GM18907 (cell line): ENCODE measurements at regions not wholly inside any gene's neighbourhood (a gene's known extent, or its start where the extent isn't known, plus 50 kb on each side); places are given as distances from the start of the nearest gene placed in this dataset.

Source experiments
- ATAC-seq: cut with Tn5 transposase; IDR thresholded peaks from one replicate; pipeline ENCODE4 v1.9.1; 2021; ENCODE audit warnings: mild to moderate bottlenecking, moderate library complexity; ENCODE audit not compliant: unreplicated experiment

GRCh38 chr3:84439476-84439875, 519.3 kb upstream of the CADM2 start:
- ATAC-seq = no peak

GRCh38 chr3:84440291-84440690, 518.5 kb upstream of the CADM2 start:
- no peak for ATAC-seq

GRCh38 chr3:84442533-84442932, 516.3 kb upstream of the CADM2 start:
- ATAC-seq = no peak

- no peak for ATAC-seq
These were observed 513.9 kb upstream of the CADM2 start for GRCh38 chr3:84444726-84445521.

- ATAC-seq = no peak
These were observed 471.5 kb upstream of the CADM2 start for GRCh38 chr3:84487296-84487695.

- no peak for ATAC-seq
These were observed 454.0 kb upstream of the CADM2 start for GRCh38 chr3:84504761-84505160.

- no peak for ATAC-seq
These were observed 448.8 kb upstream of the CADM2 start for GRCh38 chr3:84510007-84510406.

GRCh38 chr3:84522893-84523292, 435.9 kb upstream of the CADM2 start:
- ATAC-seq = no peak

GRCh38 chr3:84536916-84537315, 421.9 kb upstream of the CADM2 start:
- no peak for ATAC-seq

- no peak for ATAC-seq
These were observed 420.2 kb upstream of the CADM2 start for GRCh38 chr3:84538597-84538996.

GRCh38 chr3:84547207-84547606, 411.6 kb upstream of the CADM2 start:
- ATAC-seq = no peak

GRCh38 chr3:84547971-84548970, 410.5 kb upstream of the CADM2 start:
- ATAC-seq = peak; percentile 95

GRCh38 chr3:84555629-84556028, 403.2 kb upstream of the CADM2 start:
- ATAC-seq = no peak

GRCh38 chr3:84566256-84566655, 392.5 kb upstream of the CADM2 start:
- ATAC-seq = no peak

- no peak for ATAC-seq
These were observed 391.0 kb upstream of the CADM2 start for GRCh38 chr3:84567796-84568195.

- ATAC-seq = no peak
These were observed 384.8 kb upstream of the CADM2 start for GRCh38 chr3:84573962-84574361.

GRCh38 chr3:84586427-84586826, 372.4 kb upstream of the CADM2 start:
- ATAC-seq = no peak

- no peak for ATAC-seq
These were observed 358.0 kb upstream of the CADM2 start for GRCh38 chr3:84600703-84601225.

- no peak for ATAC-seq
These were observed 357.5 kb upstream of the CADM2 start for GRCh38 chr3:84601303-84601702.

- no peak for ATAC-seq
These were observed 337.0 kb upstream of the CADM2 start for GRCh38 chr3:84621823-84622222.

- no peak for ATAC-seq
These were observed 324.1 kb upstream of the CADM2 start for GRCh38 chr3:84634668-84635067.

GRCh38 chr3:84637272-84637671, 321.5 kb upstream of the CADM2 start:
- ATAC-seq = no peak
